ENCODE measurements at regions not wholly inside any gene's neighbourhood (a gene's known extent, or its start where the extent isn't known, plus 50 kb on each side); places are given as distances from the start of the nearest gene placed in this dataset.

- no peak for TF ChIP-seq CTCF (IDR thresholded peaks at IDR 0.05; ENCODE audit: insufficient read depth, low read length)
- H3K4me3 ChIP-seq (ENCODE audit: low read depth, low read length), result no peak overlapping the region
- no peak for DNase-seq (ENCODE audit: low read depth)
Measured at GRCh38 chr1:115139381-115139780, 50.1 kb upstream of the TSPAN2 start.

Data from fibroblast of the aortic adventitia (primary cell).